GM23338 (cell line): ENCODE measurements at regions not wholly inside any gene's neighbourhood (a gene's known extent, or its start where the extent isn't known, plus 50 kb on each side); places are given as distances from the start of the nearest gene placed in this dataset.

Source experiments
- ATAC-seq: fragments of 200-7000 bp; cut with Tn5 transposase; 3 replicates; pipeline ENCODE4 v1.9.1; 2020
- DNase-seq: peaks from one replicate; pipeline ENCODE4 v3.0.0-alpha.2; 2015; ENCODE audit warnings: low spot score
- H2AFZ ChIP-seq: fragments of 200-600 bp; sonication (generic); 2 replicates; pipeline ENCODE4 v1.8.0; 2016; ENCODE audit warnings: antibody characterized with exemption, mild to moderate bottlenecking, moderate library complexity
- H3F3A ChIP-seq: fragments of 200-600 bp; sonication (generic); replicated peaks from 2 replicates; pipeline ENCODE4 v1.8.0; 2017; ENCODE audit warnings: antibody characterized with exemption, mixed run types, low read depth
- H3K27ac ChIP-seq: fragments of 200-600 bp; sonication (generic); 2 replicates; pipeline ENCODE4 v1.6.1; 2016; ENCODE audit warnings: low read depth
- H3K27me3 ChIP-seq: fragments of 200-600 bp; sonication (generic); 2 replicates; pipeline ENCODE4 v1.8.0; 2016; ENCODE audit warnings: mild to moderate bottlenecking, mixed run types, moderate library complexity; ENCODE audit not compliant: insufficient read depth
- H3K36me3 ChIP-seq: fragments of 200-600 bp; sonication (generic); 2 replicates; pipeline ENCODE4 v1.8.0; 2016; ENCODE audit warnings: mild to moderate bottlenecking; ENCODE audit not compliant: insufficient read depth
- H3K4me1 ChIP-seq: fragments of 200-600 bp; sonication (generic); 2 replicates; pipeline ENCODE4 v1.8.0; 2016; ENCODE audit warnings: mild to moderate bottlenecking, moderate library complexity; ENCODE audit not compliant: insufficient read depth
- H3K4me2 ChIP-seq: fragments of 200-600 bp; sonication (generic); 2 replicates; pipeline ENCODE4 v1.7.1; 2017; ENCODE audit warnings: mixed run types
- H3K4me3 ChIP-seq: fragments of 200-600 bp; sonication (generic); 2 replicates; pipeline ENCODE4 v1.6.1; 2016; ENCODE audit warnings: mixed run types
- H3K79me2 ChIP-seq: fragments of 200-600 bp; sonication (generic); replicated peaks from 2 replicates; pipeline ENCODE4 v1.8.0; 2017; ENCODE audit warnings: mild to moderate bottlenecking; ENCODE audit not compliant: insufficient read depth
- H3K9me2 ChIP-seq: fragments of 200-600 bp; sonication (generic); 2 replicates; pipeline ENCODE4 v1.8.0; 2017; ENCODE audit not compliant: insufficient read depth
- H4K20me1 ChIP-seq: fragments of 200-600 bp; sonication (generic); replicated peaks from 2 replicates; pipeline ENCODE4 v1.8.0; 2017; ENCODE audit warnings: mild to moderate bottlenecking; ENCODE audit not compliant: insufficient read depth
- H3K27ac Mint-ChIP-seq: 2 replicates; pipeline ENCODE4 v1.8.0; 2020; ENCODE audit warnings: inconsistent platforms, mild to moderate bottlenecking, moderate library complexity, mixed read lengths
- H3K27me3 Mint-ChIP-seq: 3 replicates; pipeline ENCODE4 v1.8.0; 2022; ENCODE audit warnings: low read depth, mild to moderate bottlenecking, moderate library complexity, mixed read lengths, inconsistent platforms; ENCODE audit not compliant: insufficient read depth, poor library complexity
- H3K36me3 Mint-ChIP-seq: 3 replicates; pipeline ENCODE4 v1.8.0; 2021; ENCODE audit warnings: low read depth, mild to moderate bottlenecking, inconsistent platforms, moderate library complexity, mixed read lengths
- H3K4me1 Mint-ChIP-seq: 3 replicates; pipeline ENCODE4 v1.8.0; 2020; ENCODE audit warnings: mild to moderate bottlenecking, inconsistent platforms, mixed read lengths
- H3K4me3 Mint-ChIP-seq: 3 replicates; pipeline ENCODE4 v1.8.0; 2021; ENCODE audit warnings: moderate library complexity, mild to moderate bottlenecking, inconsistent platforms, mixed read lengths
- H3K9me3 Mint-ChIP-seq: 3 replicates; pipeline ENCODE4 v1.8.0; 2020; ENCODE audit warnings: moderate library complexity, mild to moderate bottlenecking, inconsistent platforms, mixed read lengths
- EZH2 ChIP-seq: fragments of 200-600 bp; sonication (generic); IDR thresholded peaks from one replicate; pipeline ENCODE4 v1.8.0; 2017; ENCODE audit warnings: antibody characterized with exemption, mild to moderate bottlenecking, low read depth; ENCODE audit not compliant: unreplicated experiment
- EZH2phosphoT487 ChIP-seq: fragments of 200-600 bp; sonication (generic); IDR thresholded peaks from one replicate; pipeline ENCODE4 v1.8.1; 2018; ENCODE audit warnings: antibody characterized with exemption; ENCODE audit not compliant: unreplicated experiment
- STAT1 ChIP-seq: IDR thresholded peaks from one replicate; pipeline ENCODE4 v1.6.1; 2016; ENCODE audit warnings: antibody characterized with exemption; ENCODE audit not compliant: unreplicated experiment
- ZNF114 ChIP-seq: fragments of 250-450 bp; sonication (Bioruptor Pico); IDR thresholded peaks from 2 replicates; pipeline ENCODE4 v1.5.0; 2020; ENCODE audit warnings: mild to moderate bottlenecking, moderate library complexity
- ZNF331 ChIP-seq: fragments of 250-450 bp; sonication (Bioruptor Pico); IDR thresholded peaks from 2 replicates; pipeline ENCODE4 v1.5.0; 2020; ENCODE audit warnings: low read depth, mild to moderate bottlenecking, moderate library complexity
- TF ChIP-seq, protein P1 (sequence below): fragments of 250-450 bp; sonication (Bioruptor Pico); IDR thresholded peaks from 2 replicates; pipeline ENCODE4 v1.5.0; 2020; ENCODE audit warnings: mild to moderate bottlenecking, moderate library complexity
- TF ChIP-seq, protein P2 (sequence below): IDR thresholded peaks from 2 replicates; pipeline ENCODE4 v1.6.1; 2016; ENCODE audit warnings: antibody characterized with exemption
- TF ChIP-seq, protein P3 (sequence below): IDR thresholded peaks from one replicate; pipeline ENCODE4 v1.6.1; 2018; ENCODE audit warnings: antibody characterized with exemption; ENCODE audit not compliant: unreplicated experiment

DNA sequence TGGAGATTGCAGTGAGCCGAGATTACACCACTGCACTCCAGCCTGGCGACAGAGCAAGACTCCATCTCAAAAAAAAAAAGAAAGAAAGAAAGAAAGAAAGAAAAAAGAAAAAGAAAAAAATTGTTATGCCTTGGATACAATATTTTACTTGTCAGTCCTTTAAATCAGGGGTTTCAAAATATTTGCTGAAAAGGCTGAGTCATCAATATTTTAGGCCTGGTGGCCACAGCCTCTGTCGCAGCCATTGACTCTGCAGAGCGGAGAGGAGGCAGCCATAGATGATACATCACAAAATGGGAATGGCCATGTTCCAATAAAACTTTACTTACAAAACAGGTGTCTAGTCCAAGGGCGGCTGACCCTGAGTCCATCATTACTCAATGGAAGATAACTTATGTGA is 314.8 kb upstream of the SALL3 start (continued):
- TF ChIP-seq, protein P1, sequence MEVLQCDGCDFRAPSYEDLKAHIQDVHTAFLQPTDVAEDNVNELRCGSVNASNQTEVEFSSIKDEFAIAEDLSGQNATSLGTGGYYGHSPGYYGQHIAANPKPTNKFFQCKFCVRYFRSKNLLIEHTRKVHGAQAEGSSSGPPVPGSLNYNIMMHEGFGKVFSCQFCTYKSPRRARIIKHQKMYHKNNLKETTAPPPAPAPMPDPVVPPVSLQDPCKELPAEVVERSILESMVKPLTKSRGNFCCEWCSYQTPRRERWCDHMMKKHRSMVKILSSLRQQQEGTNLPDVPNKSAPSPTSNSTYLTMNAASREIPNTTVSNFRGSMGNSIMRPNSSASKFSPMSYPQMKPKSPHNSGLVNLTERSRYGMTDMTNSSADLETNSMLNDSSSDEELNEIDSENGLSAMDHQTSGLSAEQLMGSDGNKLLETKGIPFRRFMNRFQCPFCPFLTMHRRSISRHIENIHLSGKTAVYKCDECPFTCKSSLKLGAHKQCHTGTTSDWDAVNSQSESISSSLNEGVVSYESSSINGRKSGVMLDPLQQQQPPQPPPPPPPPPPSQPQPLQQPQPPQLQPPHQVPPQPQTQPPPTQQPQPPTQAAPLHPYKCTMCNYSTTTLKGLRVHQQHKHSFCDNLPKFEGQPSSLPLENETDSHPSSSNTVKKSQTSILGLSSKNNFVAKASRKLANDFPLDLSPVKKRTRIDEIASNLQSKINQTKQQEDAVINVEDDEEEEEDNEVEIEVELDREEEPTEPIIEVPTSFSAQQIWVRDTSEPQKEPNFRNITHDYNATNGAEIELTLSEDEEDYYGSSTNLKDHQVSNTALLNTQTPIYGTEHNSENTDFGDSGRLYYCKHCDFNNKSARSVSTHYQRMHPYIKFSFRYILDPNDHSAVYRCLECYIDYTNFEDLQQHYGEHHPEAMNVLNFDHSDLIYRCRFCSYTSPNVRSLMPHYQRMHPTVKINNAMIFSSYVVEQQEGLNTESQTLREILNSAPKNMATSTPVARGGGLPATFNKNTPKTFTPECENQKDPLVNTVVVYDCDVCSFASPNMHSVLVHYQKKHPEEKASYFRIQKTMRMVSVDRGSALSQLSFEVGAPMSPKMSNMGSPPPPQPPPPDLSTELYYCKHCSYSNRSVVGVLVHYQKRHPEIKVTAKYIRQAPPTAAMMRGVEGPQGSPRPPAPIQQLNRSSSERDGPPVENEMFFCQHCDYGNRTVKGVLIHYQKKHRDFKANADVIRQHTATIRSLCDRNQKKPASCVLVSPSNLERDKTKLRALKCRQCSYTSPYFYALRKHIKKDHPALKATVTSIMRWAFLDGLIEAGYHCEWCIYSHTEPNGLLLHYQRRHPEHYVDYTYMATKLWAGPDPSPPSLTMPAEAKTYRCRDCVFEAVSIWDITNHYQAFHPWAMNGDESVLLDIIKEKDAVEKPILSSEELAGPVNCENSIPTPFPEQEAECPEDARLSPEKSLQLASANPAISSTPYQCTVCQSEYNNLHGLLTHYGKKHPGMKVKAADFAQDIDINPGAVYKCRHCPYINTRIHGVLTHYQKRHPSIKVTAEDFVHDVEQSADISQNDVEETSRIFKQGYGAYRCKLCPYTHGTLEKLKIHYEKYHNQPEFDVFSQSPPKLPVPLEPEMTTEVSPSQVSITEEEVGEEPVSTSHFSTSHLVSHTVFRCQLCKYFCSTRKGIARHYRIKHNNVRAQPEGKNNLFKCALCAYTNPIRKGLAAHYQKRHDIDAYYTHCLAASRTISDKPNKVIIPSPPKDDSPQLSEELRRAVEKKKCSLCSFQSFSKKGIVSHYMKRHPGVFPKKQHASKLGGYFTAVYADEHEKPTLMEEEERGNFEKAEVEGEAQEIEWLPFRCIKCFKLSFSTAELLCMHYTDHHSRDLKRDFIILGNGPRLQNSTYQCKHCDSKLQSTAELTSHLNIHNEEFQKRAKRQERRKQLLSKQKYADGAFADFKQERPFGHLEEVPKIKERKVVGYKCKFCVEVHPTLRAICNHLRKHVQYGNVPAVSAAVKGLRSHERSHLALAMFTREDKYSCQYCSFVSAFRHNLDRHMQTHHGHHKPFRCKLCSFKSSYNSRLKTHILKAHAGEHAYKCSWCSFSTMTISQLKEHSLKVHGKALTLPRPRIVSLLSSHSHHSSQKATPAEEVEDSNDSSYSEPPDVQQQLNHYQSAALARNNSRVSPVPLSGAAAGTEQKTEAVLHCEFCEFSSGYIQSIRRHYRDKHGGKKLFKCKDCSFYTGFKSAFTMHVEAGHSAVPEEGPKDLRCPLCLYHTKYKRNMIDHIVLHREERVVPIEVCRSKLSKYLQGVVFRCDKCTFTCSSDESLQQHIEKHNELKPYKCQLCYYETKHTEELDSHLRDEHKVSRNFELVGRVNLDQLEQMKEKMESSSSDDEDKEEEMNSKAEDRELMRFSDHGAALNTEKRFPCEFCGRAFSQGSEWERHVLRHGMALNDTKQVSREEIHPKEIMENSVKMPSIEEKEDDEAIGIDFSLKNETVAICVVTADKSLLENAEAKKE (CRISPR knock-in tag): no peak
- TF ChIP-seq EZH2phosphoT487 (no peak), ZNF331 (CRISPR knock-in tag) (no peak), STAT1 (no peak)
- TF ChIP-seq, protein P2, sequence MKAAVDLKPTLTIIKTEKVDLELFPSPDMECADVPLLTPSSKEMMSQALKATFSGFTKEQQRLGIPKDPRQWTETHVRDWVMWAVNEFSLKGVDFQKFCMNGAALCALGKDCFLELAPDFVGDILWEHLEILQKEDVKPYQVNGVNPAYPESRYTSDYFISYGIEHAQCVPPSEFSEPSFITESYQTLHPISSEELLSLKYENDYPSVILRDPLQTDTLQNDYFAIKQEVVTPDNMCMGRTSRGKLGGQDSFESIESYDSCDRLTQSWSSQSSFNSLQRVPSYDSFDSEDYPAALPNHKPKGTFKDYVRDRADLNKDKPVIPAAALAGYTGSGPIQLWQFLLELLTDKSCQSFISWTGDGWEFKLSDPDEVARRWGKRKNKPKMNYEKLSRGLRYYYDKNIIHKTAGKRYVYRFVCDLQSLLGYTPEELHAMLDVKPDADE: no peak

DNA sequence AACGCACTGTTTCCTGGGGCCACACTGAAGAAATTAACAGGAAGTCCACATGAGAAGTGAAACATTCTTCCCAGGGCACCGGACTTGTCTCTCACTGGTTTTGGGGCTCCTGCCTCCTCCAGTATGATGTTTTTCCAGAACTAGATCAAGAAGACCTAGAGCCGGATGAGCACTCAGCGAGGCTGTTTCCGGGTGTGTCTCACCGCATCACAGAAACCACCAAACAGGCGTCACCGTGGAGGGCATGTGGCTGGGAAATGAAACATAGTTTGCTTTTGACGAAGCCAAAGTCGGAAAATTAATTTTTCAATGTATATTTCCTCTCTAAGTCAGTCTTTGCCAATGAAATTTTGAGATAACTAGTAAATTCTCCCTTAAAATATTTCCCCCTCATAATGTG is 314.0 kb upstream of the SALL3 start:
- Histone ChIP-seq H3K79me2 (no peaks in the 10 kb centered on the region), H2AFZ (no peak overlapping the region), H3K4me1 (no peaks in the 10 kb centered on the region), H3K27me3 (no peaks in the 10 kb centered on the region), H3K36me3 (no peaks in the 10 kb centered on the region), H4K20me1 (no peaks in the 10 kb centered on the region), H3F3A (no peaks in the 10 kb centered on the region), H3K9me2 (no peaks in the 10 kb centered on the region), H3K4me2 (no peak overlapping the region), H3K4me3 (no peak overlapping the region), H3K27ac (no peak overlapping the region)
- ATAC-seq: no peak
- peaks cover 27% of the 10 kb centered on the region for H3K36me3 Mint-ChIP-seq
- TF ChIP-seq, protein P2: no peak
- TF ChIP-seq ZNF114: no peak
- TF ChIP-seq STAT1: no peak
- TF ChIP-seq, protein P3, sequence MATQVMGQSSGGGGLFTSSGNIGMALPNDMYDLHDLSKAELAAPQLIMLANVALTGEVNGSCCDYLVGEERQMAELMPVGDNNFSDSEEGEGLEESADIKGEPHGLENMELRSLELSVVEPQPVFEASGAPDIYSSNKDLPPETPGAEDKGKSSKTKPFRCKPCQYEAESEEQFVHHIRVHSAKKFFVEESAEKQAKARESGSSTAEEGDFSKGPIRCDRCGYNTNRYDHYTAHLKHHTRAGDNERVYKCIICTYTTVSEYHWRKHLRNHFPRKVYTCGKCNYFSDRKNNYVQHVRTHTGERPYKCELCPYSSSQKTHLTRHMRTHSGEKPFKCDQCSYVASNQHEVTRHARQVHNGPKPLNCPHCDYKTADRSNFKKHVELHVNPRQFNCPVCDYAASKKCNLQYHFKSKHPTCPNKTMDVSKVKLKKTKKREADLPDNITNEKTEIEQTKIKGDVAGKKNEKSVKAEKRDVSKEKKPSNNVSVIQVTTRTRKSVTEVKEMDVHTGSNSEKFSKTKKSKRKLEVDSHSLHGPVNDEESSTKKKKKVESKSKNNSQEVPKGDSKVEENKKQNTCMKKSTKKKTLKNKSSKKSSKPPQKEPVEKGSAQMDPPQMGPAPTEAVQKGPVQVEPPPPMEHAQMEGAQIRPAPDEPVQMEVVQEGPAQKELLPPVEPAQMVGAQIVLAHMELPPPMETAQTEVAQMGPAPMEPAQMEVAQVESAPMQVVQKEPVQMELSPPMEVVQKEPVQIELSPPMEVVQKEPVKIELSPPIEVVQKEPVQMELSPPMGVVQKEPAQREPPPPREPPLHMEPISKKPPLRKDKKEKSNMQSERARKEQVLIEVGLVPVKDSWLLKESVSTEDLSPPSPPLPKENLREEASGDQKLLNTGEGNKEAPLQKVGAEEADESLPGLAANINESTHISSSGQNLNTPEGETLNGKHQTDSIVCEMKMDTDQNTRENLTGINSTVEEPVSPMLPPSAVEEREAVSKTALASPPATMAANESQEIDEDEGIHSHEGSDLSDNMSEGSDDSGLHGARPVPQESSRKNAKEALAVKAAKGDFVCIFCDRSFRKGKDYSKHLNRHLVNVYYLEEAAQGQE: no peak
- no peak for TF ChIP-seq EZH2
- no peak for TF ChIP-seq ZNF331 (CRISPR knock-in tag)
- TF ChIP-seq EZH2phosphoT487: no peak
- no peak overlapping the region for H3K27ac Mint-ChIP-seq
- no peaks in the 10 kb centered on the region for H3K4me1 Mint-ChIP-seq
- peaks cover 83% of the 10 kb centered on the region for H3K9me3 Mint-ChIP-seq
- H3K4me3 Mint-ChIP-seq: no peak overlapping the region
- DNase-seq: no peak
- peaks cover 3% of the 10 kb centered on the region for H3K27me3 Mint-ChIP-seq
